ENCODE measurements at regions not wholly inside any gene's neighbourhood (a gene's known extent, or its start where the extent isn't known, plus 50 kb on each side); places are given as distances from the start of the nearest gene placed in this dataset.

DNA sequence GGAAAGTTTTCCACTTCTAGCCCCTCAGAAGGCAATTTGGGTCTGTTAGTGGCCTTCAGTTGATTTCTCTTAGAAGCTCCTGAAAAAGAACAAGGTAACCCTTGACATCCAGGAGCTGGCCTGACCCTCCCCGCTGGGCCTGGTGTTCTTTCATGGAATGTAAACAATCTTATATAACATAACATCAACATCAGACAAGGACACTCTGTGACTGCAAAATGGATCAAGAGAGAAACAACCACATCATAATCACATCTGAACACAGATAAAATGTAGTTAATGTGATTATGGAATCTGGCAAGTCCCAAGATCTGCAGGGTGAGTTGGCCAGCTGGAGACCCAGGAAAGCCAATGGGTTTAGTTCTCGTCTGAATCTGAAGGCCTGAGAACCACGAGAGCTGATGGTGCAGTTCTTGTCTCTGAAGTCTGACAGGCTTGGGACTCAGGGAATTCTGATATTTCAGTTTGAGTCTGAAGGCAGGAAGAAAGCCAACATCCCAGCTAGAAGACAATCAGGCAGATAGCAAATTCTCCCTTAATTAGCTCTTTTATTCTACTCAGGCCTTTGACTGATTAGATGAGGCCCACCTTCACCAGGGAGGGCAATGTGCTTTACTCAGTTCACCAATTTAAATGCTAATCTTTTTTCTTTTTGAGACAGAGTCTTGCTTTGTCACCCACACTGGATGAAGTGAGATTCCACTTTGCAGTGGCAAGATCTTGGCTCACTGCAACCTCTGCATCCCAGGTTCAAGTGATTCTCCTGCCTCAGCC lies 91.4 kb upstream of the NAMPT start:
- TF ChIP-seq, protein P1, sequence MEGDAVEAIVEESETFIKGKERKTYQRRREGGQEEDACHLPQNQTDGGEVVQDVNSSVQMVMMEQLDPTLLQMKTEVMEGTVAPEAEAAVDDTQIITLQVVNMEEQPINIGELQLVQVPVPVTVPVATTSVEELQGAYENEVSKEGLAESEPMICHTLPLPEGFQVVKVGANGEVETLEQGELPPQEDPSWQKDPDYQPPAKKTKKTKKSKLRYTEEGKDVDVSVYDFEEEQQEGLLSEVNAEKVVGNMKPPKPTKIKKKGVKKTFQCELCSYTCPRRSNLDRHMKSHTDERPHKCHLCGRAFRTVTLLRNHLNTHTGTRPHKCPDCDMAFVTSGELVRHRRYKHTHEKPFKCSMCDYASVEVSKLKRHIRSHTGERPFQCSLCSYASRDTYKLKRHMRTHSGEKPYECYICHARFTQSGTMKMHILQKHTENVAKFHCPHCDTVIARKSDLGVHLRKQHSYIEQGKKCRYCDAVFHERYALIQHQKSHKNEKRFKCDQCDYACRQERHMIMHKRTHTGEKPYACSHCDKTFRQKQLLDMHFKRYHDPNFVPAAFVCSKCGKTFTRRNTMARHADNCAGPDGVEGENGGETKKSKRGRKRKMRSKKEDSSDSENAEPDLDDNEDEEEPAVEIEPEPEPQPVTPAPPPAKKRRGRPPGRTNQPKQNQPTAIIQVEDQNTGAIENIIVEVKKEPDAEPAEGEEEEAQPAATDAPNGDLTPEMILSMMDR (IDR thresholded peaks at IDR 0.05): no peak
- TF ChIP-seq EP300 (IDR thresholded peaks at IDR 0.05): no peak
